Suprapubic skin (tissue), 4 donors: ENCODE measurements at regions not wholly inside any gene's neighbourhood (a gene's known extent, or its start where the extent isn't known, plus 50 kb on each side); places are given as distances from the start of the nearest gene placed in this dataset.

Experiments used
- CTCF ChIP-seq, 2 donors: fragments of 200-600 bp in 1 of 2; fragments of 450-650 bp in 1 of 2; sonication (generic) in 1 of 2; IDR thresholded peaks; one replicate each; pipeline ENCODE4 v1.5.1; 2016 to 2019; ENCODE audit warnings: antibody characterized with exemption in 2 of 2, mild to moderate bottlenecking in 1 of 2, moderate library complexity in 1 of 2
- EP300 ChIP-seq: sonication (generic); formaldehyde crosslinking; IDR thresholded peaks from one replicate; pipeline ENCODE4 v1.6.1; 2017; ENCODE audit warnings: antibody characterized with exemption
- POLR2A ChIP-seq, 2 donors: fragments of 450-650 bp; IDR thresholded peaks; one replicate each; pipeline ENCODE4 v1.6.1; 2017; ENCODE audit warnings: antibody characterized with exemption in 2 of 2, mild to moderate bottlenecking in 2 of 2, moderate library complexity in 2 of 2
- POLR2AphosphoS5 ChIP-seq, 3 donors: sonication (generic); formaldehyde crosslinking; IDR thresholded peaks; one replicate each; pipeline ENCODE4 v1.6.1; 2017; ENCODE audit warnings: antibody characterized with exemption in 3 of 3

- TF ChIP-seq POLR2A (IDR thresholded peaks at IDR 0.05), result no peak
- no peak for TF ChIP-seq CTCF (IDR thresholded peaks at IDR 0.05)
- TF ChIP-seq EP300, result no peak
- no peak for TF ChIP-seq POLR2AphosphoS5 (IDR thresholded peaks at IDR 0.05)
Measured at GRCh38 chr14:65986041-65986440, 500.1 kb upstream of the CCDC196 start.
